ENCODE measurements at regions not wholly inside any gene's neighbourhood (a gene's known extent, or its start where the extent isn't known, plus 50 kb on each side); places are given as distances from the start of the nearest gene placed in this dataset.

DNA sequence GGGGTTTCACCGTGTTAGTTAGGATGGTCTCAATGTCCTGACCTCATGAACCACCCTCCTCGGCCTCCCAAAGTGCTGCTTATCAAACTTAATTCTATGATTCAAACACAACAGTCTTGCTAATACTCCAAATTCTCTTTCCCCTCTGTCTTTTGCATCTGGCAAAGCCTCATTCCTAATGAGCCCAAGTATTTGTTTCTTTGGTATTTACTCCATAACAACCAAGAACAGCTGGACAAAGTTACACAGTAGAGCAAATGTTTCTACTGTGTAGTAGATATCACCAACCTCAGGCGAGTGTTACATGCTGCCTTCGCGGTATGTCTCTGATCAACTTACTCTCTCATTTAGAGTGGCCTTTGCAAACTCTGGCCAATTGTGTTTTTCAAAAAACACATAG lies 195.8 kb upstream of the KCNN2 start:
- no peaks in the 10 kb centered on the region for H3K9me3 ChIP-seq
- TF ChIP-seq CTCF (IDR thresholded peaks at IDR 0.05) = no peak
- no peak for TF ChIP-seq POLR2A (IDR thresholded peaks at IDR 0.05)

DNA sequence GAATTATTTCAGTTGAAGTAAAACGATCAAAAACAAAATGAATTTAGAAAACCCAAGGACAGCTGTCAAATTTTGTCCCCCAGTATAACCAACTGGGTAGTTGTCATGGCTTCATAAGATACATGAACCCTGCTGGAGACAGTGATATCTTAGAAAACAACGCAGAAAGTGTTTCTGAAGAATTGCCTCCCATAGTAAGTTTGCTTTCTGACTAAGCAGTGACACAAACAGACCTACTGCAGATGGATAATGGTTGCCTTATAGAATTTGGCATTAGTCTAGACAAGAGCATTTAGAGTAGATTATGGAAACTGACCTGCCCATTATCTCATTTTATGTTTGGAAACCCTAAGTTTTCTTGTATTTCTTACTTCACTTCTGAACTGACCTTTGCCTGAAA lies 187.7 kb upstream of the KCNN2 start:
- Histone ChIP-seq H3K4me1 (no peaks in the 10 kb centered on the region), H3K36me3 (ENCODE audit: low read depth, missing control alignments) (no peaks in the 10 kb centered on the region), H3K27ac (no peak overlapping the region), H3K4me3 (no peak overlapping the region), H3K9me3 (no peaks in the 10 kb centered on the region), H3K27me3 (no peaks in the 10 kb centered on the region)
- WGBS, 2 donors = 83 to 94% methylated on average over 2 of the region's 2 CpGs
- TF ChIP-seq CTCF (IDR thresholded peaks at IDR 0.05) = no peak
- no peak for TF ChIP-seq POLR2A (IDR thresholded peaks at IDR 0.05)
- intact Hi-C loops (cut with DNase I; ENCODE audit: low total_unique reads) = no loop called here
- DNase-seq = no peak

More for the DNA sequence above, 195.8 kb upstream of the KCNN2 start:
- WGBS, 2 donors = 52 to 53% methylated on average over 5 of the region's 5 CpGs
- Histone ChIP-seq H3K4me1 (no peaks in the 10 kb centered on the region), H3K27ac (no peak overlapping the region), H3K27me3 (no peaks in the 10 kb centered on the region), H3K4me3 (no peak overlapping the region), H3K36me3 (ENCODE audit: low read depth, missing control alignments) (no peaks in the 10 kb centered on the region)
- intact Hi-C loops (cut with DNase I; ENCODE audit: low total_unique reads) = no loop called here
- no peak for DNase-seq

- intact Hi-C loops (cut with DNase I; ENCODE audit: low total_unique reads) = no loop called here
- no peak overlapping the region for H3K4me3 ChIP-seq
- DNase-seq = no peak
- no peaks in the 10 kb centered on the region for H3K9me3 ChIP-seq
- 71 to 78% methylated on average over 1 of the region's 1 CpG for WGBS, 2 donors
- H3K27ac ChIP-seq = no peak overlapping the region
- no peaks in the 10 kb centered on the region for H3K27me3 ChIP-seq
- no peaks in the 10 kb centered on the region for H3K36me3 ChIP-seq (ENCODE audit: low read depth, missing control alignments)
- TF ChIP-seq CTCF (IDR thresholded peaks at IDR 0.05) (no peak), POLR2A (IDR thresholded peaks at IDR 0.05) (no peak)
- H3K4me1 ChIP-seq = no peaks in the 10 kb centered on the region
Measured at GRCh38 chr5:114174837-114175236, 187.0 kb upstream of the KCNN2 start.

- no peak for DNase-seq
- TF ChIP-seq CTCF (IDR thresholded peaks at IDR 0.05) (no peak), POLR2A (IDR thresholded peaks at IDR 0.05) (no peak)
- intact Hi-C loops (cut with DNase I; ENCODE audit: low total_unique reads) = no loop called here
- Histone ChIP-seq H3K36me3 (ENCODE audit: low read depth, missing control alignments) (no peaks in the 10 kb centered on the region), H3K27ac (no peak overlapping the region), H3K4me3 (no peak overlapping the region), H3K4me1 (no peaks in the 10 kb centered on the region), H3K27me3 (no peaks in the 10 kb centered on the region), H3K9me3 (no peaks in the 10 kb centered on the region)
Measured at GRCh38 chr5:114176356-114176755, 185.5 kb upstream of the KCNN2 start.

GRCh38 chr5:114179134-114179533 lies 182.7 kb upstream of the KCNN2 start:
- Histone ChIP-seq H3K4me3 (no peak overlapping the region), H3K4me1 (no peaks in the 10 kb centered on the region), H3K9me3 (no peaks in the 10 kb centered on the region), H3K27ac (no peak overlapping the region), H3K36me3 (ENCODE audit: low read depth, missing control alignments) (no peaks in the 10 kb centered on the region), H3K27me3 (no peaks in the 10 kb centered on the region)
- TF ChIP-seq POLR2A (IDR thresholded peaks at IDR 0.05) = no peak
- no peak for TF ChIP-seq CTCF (IDR thresholded peaks at IDR 0.05)
- intact Hi-C loops (cut with DNase I; ENCODE audit: low total_unique reads) = no loop called here
- DNase-seq = no peak
- 59 to 64% methylated on average over 2 of the region's 2 CpGs for WGBS, 2 donors
